Upper lobe of left lung (tissue), 4 donors: ENCODE measurements at regions not wholly inside any gene's neighbourhood (a gene's known extent, or its start where the extent isn't known, plus 50 kb on each side); places are given as distances from the start of the nearest gene placed in this dataset.

ENCODE experiments used
- POLR2AphosphoS5 ChIP-seq, 2 donors: sonication (generic); formaldehyde crosslinking; IDR thresholded peaks; one replicate each; pipeline ENCODE4 v1.5.1; 2017; ENCODE audit warnings: antibody characterized with exemption in 2 of 2
- TF ChIP-seq, protein P1 (sequence below), 6 experiments: fragments of 450-650 bp in 4 of 6; fragments of 200-600 bp in 2 of 6; sonication (generic) in 2 of 6; IDR thresholded peaks; one replicate each; pipeline ENCODE4 v1.5.1; 2016 to 2019; ENCODE audit warnings: antibody characterized with exemption in 6 of 6

DNA sequence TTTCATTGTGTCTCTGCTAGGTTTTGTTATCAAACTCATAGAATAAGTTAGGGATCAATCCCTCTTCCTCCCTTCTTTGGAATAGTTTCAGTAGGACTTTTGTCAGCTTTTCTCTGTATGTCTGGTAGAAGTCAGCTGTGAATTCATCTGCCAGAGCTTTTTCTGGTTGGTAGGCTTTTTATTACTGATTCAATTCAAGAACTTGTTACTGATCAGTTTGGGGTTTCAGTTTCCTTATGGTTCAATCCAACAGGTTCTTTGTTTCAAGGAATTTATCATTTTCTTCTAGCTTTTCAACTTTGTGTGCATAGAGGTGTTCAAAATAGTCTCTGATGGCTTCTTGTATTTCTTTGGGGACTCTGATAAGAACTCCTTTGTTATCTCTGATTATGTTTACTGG, 221.7 kb downstream of the FGF10 start:
- TF ChIP-seq, protein P1, sequence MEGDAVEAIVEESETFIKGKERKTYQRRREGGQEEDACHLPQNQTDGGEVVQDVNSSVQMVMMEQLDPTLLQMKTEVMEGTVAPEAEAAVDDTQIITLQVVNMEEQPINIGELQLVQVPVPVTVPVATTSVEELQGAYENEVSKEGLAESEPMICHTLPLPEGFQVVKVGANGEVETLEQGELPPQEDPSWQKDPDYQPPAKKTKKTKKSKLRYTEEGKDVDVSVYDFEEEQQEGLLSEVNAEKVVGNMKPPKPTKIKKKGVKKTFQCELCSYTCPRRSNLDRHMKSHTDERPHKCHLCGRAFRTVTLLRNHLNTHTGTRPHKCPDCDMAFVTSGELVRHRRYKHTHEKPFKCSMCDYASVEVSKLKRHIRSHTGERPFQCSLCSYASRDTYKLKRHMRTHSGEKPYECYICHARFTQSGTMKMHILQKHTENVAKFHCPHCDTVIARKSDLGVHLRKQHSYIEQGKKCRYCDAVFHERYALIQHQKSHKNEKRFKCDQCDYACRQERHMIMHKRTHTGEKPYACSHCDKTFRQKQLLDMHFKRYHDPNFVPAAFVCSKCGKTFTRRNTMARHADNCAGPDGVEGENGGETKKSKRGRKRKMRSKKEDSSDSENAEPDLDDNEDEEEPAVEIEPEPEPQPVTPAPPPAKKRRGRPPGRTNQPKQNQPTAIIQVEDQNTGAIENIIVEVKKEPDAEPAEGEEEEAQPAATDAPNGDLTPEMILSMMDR (IDR thresholded peaks at IDR 0.05): no peak
- TF ChIP-seq POLR2AphosphoS5 (IDR thresholded peaks at IDR 0.05): no peak
